Ishikawa (cell line): ENCODE measurements at regions not wholly inside any gene's neighbourhood (a gene's known extent, or its start where the extent isn't known, plus 50 kb on each side); places are given as distances from the start of the nearest gene placed in this dataset.

Source experiments
- CEBPB ChIP-seq: IDR thresholded peaks from 2 replicates; pipeline ENCODE4 v1.6.1; 2012
- EP300 ChIP-seq: IDR thresholded peaks from 2 replicates; pipeline ENCODE4 v1.6.1; 2012; ENCODE audit warnings: borderline replicate concordance
- MAX ChIP-seq: IDR thresholded peaks from 2 replicates; pipeline ENCODE4 v1.6.1; 2012
- RAD21 ChIP-seq: IDR thresholded peaks from 2 replicates; pipeline ENCODE4 v1.6.1; 2012; ENCODE audit warnings: low read depth
- REST ChIP-seq: IDR thresholded peaks from 2 replicates; pipeline ENCODE4 v1.6.1; 2012; ENCODE audit warnings: low read depth, mild to moderate bottlenecking
- TAF1 ChIP-seq: IDR thresholded peaks from 2 replicates; pipeline ENCODE4 v1.6.1; 2012; ENCODE audit warnings: low read depth, mild to moderate bottlenecking
- YY1 ChIP-seq: IDR thresholded peaks from 2 replicates; pipeline ENCODE4 v1.6.1; 2012; ENCODE audit warnings: low read depth
- ZBTB7A ChIP-seq: IDR thresholded peaks from 2 replicates; pipeline ENCODE4 v1.6.1; 2012; ENCODE audit warnings: low read depth

GRCh38 chr5:2169430-2169808 is 286.7 kb upstream of the IRX4 start:
- TF ChIP-seq EP300 (no peak), RAD21 (no peak), ZBTB7A (no peak), CEBPB (no peak), MAX (no peak), REST (no peak), TAF1 (no peak), YY1 (no peak)
